ENCODE measurements at regions not wholly inside any gene's neighbourhood (a gene's known extent, or its start where the extent isn't known, plus 50 kb on each side); places are given as distances from the start of the nearest gene placed in this dataset.

- H3K27me3 Mint-ChIP-seq = peaks cover 8% of the 10 kb centered on the region
- H3K9me3 ChIP-seq (ENCODE audit: control insufficient read depth in 2 of 2, low read length in 2 of 2) = no peaks in the 10 kb centered on the region
- H3K4me3 ChIP-seq (ENCODE audit: low read depth, low read length) = no peak overlapping the region
- DNase-seq = no peak
- no peaks in the 10 kb centered on the region for H3K27me3 ChIP-seq (ENCODE audit: control insufficient read depth, insufficient read depth, low read length)
- no peaks in the 10 kb centered on the region for H3K4me1 ChIP-seq (ENCODE audit: control insufficient read depth, insufficient read depth, low read length, poor library complexity, severe bottlenecking)
- H3K36me3 Mint-ChIP-seq = no peaks in the 10 kb centered on the region
- no peaks in the 10 kb centered on the region for H3K4me1 Mint-ChIP-seq
- H3K27ac Mint-ChIP-seq = no peak overlapping the region
- no peaks in the 10 kb centered on the region for H3K36me3 ChIP-seq (ENCODE audit: control insufficient read depth, insufficient read depth, low read length)
- H3K4me3 Mint-ChIP-seq = no peak overlapping the region
- peaks cover 0 to 2% (median 0%) of the 10 kb centered on the region in 7 donors for H3K9me3 Mint-ChIP-seq
- ATAC-seq (ENCODE audit: low read depth in 2 of 2) = no peak
- no peak overlapping the region for H3K27ac ChIP-seq (ENCODE audit: insufficient read depth, low read length, poor library complexity, severe bottlenecking)
Measured at GRCh38 chr1:29392486-29393450, 156.4 kb downstream of the PTPRU start.

- H3K4me3 Mint-ChIP-seq = no peak overlapping the region
- Histone ChIP-seq H3K9me3 (ENCODE audit: control insufficient read depth in 2 of 2, low read length in 2 of 2) (no peaks in the 10 kb centered on the region), H3K4me1 (ENCODE audit: control insufficient read depth, insufficient read depth, low read length, poor library complexity, severe bottlenecking) (no peaks in the 10 kb centered on the region), H3K27me3 (ENCODE audit: control insufficient read depth, insufficient read depth, low read length) (no peaks in the 10 kb centered on the region), H3K4me3 (ENCODE audit: low read depth, low read length) (no peak overlapping the region), H3K36me3 (ENCODE audit: control insufficient read depth, insufficient read depth, low read length) (no peaks in the 10 kb centered on the region), H3K27ac (ENCODE audit: insufficient read depth, low read length, poor library complexity, severe bottlenecking) (no peak overlapping the region)
- no peak overlapping the region for H3K27ac Mint-ChIP-seq
- H3K4me1 Mint-ChIP-seq = no peaks in the 10 kb centered on the region
- DNase-seq (no peak), ATAC-seq (ENCODE audit: low read depth in 2 of 2) (no peak)
- peaks cover 0 to 4% (median 0%) of the 10 kb centered on the region in 7 donors for H3K9me3 Mint-ChIP-seq
- no peaks in the 10 kb centered on the region for H3K36me3 Mint-ChIP-seq
- peaks cover 12% of the 10 kb centered on the region for H3K27me3 Mint-ChIP-seq
Measured at GRCh38 chr1:29392036-29392435, 155.7 kb downstream of the PTPRU start.

- H3K27ac ChIP-seq (ENCODE audit: insufficient read depth, low read length, poor library complexity, severe bottlenecking) = no peak overlapping the region
- no peaks in the 10 kb centered on the region for H3K36me3 ChIP-seq (ENCODE audit: control insufficient read depth, insufficient read depth, low read length)
- Mint-ChIP-seq H3K4me1 (no peaks in the 10 kb centered on the region), H3K9me3 (peaks cover 0 to 4% (median 0%) of the 10 kb centered on the region in 7 donors), H3K27me3 (peaks cover 13% of the 10 kb centered on the region), H3K36me3 (no peaks in the 10 kb centered on the region), H3K4me3 (no peak overlapping the region), H3K27ac (no peak overlapping the region)
- DNase-seq (no peak), ATAC-seq (ENCODE audit: low read depth in 2 of 2) (no peak)
- no peaks in the 10 kb centered on the region for H3K4me1 ChIP-seq (ENCODE audit: control insufficient read depth, insufficient read depth, low read length, poor library complexity, severe bottlenecking)
- H3K27me3 ChIP-seq (ENCODE audit: control insufficient read depth, insufficient read depth, low read length) = no peaks in the 10 kb centered on the region
- no peaks in the 10 kb centered on the region for H3K9me3 ChIP-seq (ENCODE audit: control insufficient read depth in 2 of 2, low read length in 2 of 2)
- no peak overlapping the region for H3K4me3 ChIP-seq (ENCODE audit: low read depth, low read length)
Measured at GRCh38 chr1:29391362-29391880, 155.1 kb downstream of the PTPRU start.

- no peak for DNase-seq
- no peak overlapping the region for H3K4me3 ChIP-seq (ENCODE audit: low read depth, low read length)
- no peaks in the 10 kb centered on the region for H3K4me1 Mint-ChIP-seq
- no peak for ATAC-seq (ENCODE audit: low read depth in 2 of 2)
- H3K9me3 ChIP-seq (ENCODE audit: control insufficient read depth in 2 of 2, low read length in 2 of 2) = no peaks in the 10 kb centered on the region
- peaks cover 0 to 4% (median 0%) of the 10 kb centered on the region in 7 donors for H3K9me3 Mint-ChIP-seq
- no peaks in the 10 kb centered on the region for H3K4me1 ChIP-seq (ENCODE audit: control insufficient read depth, insufficient read depth, low read length, poor library complexity, severe bottlenecking)
- no peak overlapping the region for H3K4me3 Mint-ChIP-seq
- no peaks in the 10 kb centered on the region for H3K27me3 ChIP-seq (ENCODE audit: control insufficient read depth, insufficient read depth, low read length)
- peaks cover 13% of the 10 kb centered on the region for H3K27me3 Mint-ChIP-seq
- H3K27ac ChIP-seq (ENCODE audit: insufficient read depth, low read length, poor library complexity, severe bottlenecking) = no peak overlapping the region
- H3K27ac Mint-ChIP-seq = no peak overlapping the region
- H3K36me3 Mint-ChIP-seq = no peaks in the 10 kb centered on the region
- H3K36me3 ChIP-seq (ENCODE audit: control insufficient read depth, insufficient read depth, low read length) = no peaks in the 10 kb centered on the region
Measured at GRCh38 chr1:29390491-29391361, 154.4 kb downstream of the PTPRU start.

- no peak overlapping the region for H3K27ac ChIP-seq (ENCODE audit: insufficient read depth, low read length, poor library complexity, severe bottlenecking)
- no peaks in the 10 kb centered on the region for H3K36me3 ChIP-seq (ENCODE audit: control insufficient read depth, insufficient read depth, low read length)
- peaks cover 0 to 4% (median 0%) of the 10 kb centered on the region in 7 donors for H3K9me3 Mint-ChIP-seq
- ATAC-seq (ENCODE audit: low read depth in 2 of 2) = no peak
- DNase-seq = no peak
- peaks cover 13% of the 10 kb centered on the region for H3K27me3 Mint-ChIP-seq
- H3K9me3 ChIP-seq (ENCODE audit: control insufficient read depth in 2 of 2, low read length in 2 of 2) = no peaks in the 10 kb centered on the region
- H3K27me3 ChIP-seq (ENCODE audit: control insufficient read depth, insufficient read depth, low read length) = no peaks in the 10 kb centered on the region
- H3K4me1 Mint-ChIP-seq = no peaks in the 10 kb centered on the region
- H3K27ac Mint-ChIP-seq = no peak overlapping the region
- H3K4me3 Mint-ChIP-seq = no peak overlapping the region
- no peaks in the 10 kb centered on the region for H3K36me3 Mint-ChIP-seq
- no peak overlapping the region for H3K4me3 ChIP-seq (ENCODE audit: low read depth, low read length)
- no peaks in the 10 kb centered on the region for H3K4me1 ChIP-seq (ENCODE audit: control insufficient read depth, insufficient read depth, low read length, poor library complexity, severe bottlenecking)
Measured at GRCh38 chr1:29390075-29390474, 153.8 kb downstream of the PTPRU start.

GRCh38 chr1:29389533-29390041 lies 153.3 kb downstream of the PTPRU start:
- H3K36me3 ChIP-seq (ENCODE audit: control insufficient read depth, insufficient read depth, low read length) = no peaks in the 10 kb centered on the region
- H3K4me1 ChIP-seq (ENCODE audit: control insufficient read depth, insufficient read depth, low read length, poor library complexity, severe bottlenecking) = no peaks in the 10 kb centered on the region
- H3K4me3 ChIP-seq (ENCODE audit: low read depth, low read length) = no peak overlapping the region
- no peaks in the 10 kb centered on the region for H3K4me1 Mint-ChIP-seq
- H3K9me3 Mint-ChIP-seq = peaks cover 0 to 4% (median 0%) of the 10 kb centered on the region in 7 donors
- no peak overlapping the region for H3K27ac ChIP-seq (ENCODE audit: insufficient read depth, low read length, poor library complexity, severe bottlenecking)
- no peaks in the 10 kb centered on the region for H3K36me3 Mint-ChIP-seq
- H3K27me3 Mint-ChIP-seq = peaks cover 13% of the 10 kb centered on the region
- no peaks in the 10 kb centered on the region for H3K9me3 ChIP-seq (ENCODE audit: control insufficient read depth in 2 of 2, low read length in 2 of 2)
- DNase-seq (no peak), ATAC-seq (ENCODE audit: low read depth in 2 of 2) (no peak)
- no peaks in the 10 kb centered on the region for H3K27me3 ChIP-seq (ENCODE audit: control insufficient read depth, insufficient read depth, low read length)
- H3K4me3 Mint-ChIP-seq = no peak overlapping the region
- H3K27ac Mint-ChIP-seq = no peak overlapping the region

- no peaks in the 10 kb centered on the region for H3K9me3 ChIP-seq (ENCODE audit: control insufficient read depth in 2 of 2, low read length in 2 of 2)
- peaks cover 2% of the 10 kb centered on the region for H3K27me3 ChIP-seq (ENCODE audit: control insufficient read depth, insufficient read depth, low read length)
- H3K4me3 Mint-ChIP-seq = no peak overlapping the region
- no peaks in the 10 kb centered on the region for H3K4me1 ChIP-seq (ENCODE audit: control insufficient read depth, insufficient read depth, low read length, poor library complexity, severe bottlenecking)
- H3K27ac Mint-ChIP-seq = no peak overlapping the region
- H3K9me3 Mint-ChIP-seq = peaks cover 0 to 4% (median 0%) of the 10 kb centered on the region in 7 donors
- no peak overlapping the region for H3K27ac ChIP-seq (ENCODE audit: insufficient read depth, low read length, poor library complexity, severe bottlenecking)
- H3K4me1 Mint-ChIP-seq = no peaks in the 10 kb centered on the region
- no peaks in the 10 kb centered on the region for H3K36me3 ChIP-seq (ENCODE audit: control insufficient read depth, insufficient read depth, low read length)
- H3K27me3 Mint-ChIP-seq = peaks cover 13% of the 10 kb centered on the region
- H3K4me3 ChIP-seq (ENCODE audit: low read depth, low read length) = no peak overlapping the region
- ATAC-seq (ENCODE audit: low read depth in 2 of 2) = no peak
- DNase-seq = no peak
- no peaks in the 10 kb centered on the region for H3K36me3 Mint-ChIP-seq
Measured at GRCh38 chr1:29388884-29389283, 152.6 kb downstream of the PTPRU start.
